ENCODE measurements at regions not wholly inside any gene's neighbourhood (a gene's known extent, or its start where the extent isn't known, plus 50 kb on each side); places are given as distances from the start of the nearest gene placed in this dataset.

DNA sequence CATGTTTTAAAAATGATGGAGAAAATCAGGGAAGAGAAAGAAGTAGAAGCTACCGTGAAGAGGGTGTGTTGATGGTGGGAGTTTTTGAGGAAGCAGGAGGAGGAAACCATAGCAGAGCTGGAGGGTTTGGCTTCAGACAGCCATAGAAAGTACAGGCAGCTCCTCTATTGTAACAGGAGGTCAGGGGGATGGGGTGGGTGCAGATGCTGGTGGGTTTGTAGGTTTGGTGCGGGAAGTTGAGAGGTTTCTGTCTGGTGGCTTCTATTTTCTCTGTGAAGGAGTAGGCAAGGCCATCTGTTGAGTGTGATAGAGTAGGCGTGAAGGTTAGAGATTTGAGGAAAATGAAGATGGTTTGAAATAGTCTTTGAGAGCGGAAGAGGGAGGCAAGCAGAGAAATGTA lies 97.7 kb upstream of the TBC1D5 start:
- ChIA-PET CTCF (interaction anchor here (0.9 to 3.3 kb wide), 15 partner anchors 8 to 1239 kb away, joined by 3 to 44 read pairs (median 13); no protein-coding TSS in a partner anchor), POLR2A (no interaction called here)
- Mint-ChIP-seq H3K36me3 (ENCODE audit: low read depth) (no peaks in the 10 kb centered on the region), H3K4me3 (no peak overlapping the region), H3K9me3 (ENCODE audit: insufficient read depth) (no peaks in the 10 kb centered on the region), H3K27me3 (ENCODE audit: low read depth) (peaks cover 6% of the 10 kb centered on the region), H3K27ac (no peak overlapping the region), H3K4me1 (ENCODE audit: low read depth) (no peaks in the 10 kb centered on the region)
- ATAC-seq (no peak), DNase-seq (no peak)

DNA sequence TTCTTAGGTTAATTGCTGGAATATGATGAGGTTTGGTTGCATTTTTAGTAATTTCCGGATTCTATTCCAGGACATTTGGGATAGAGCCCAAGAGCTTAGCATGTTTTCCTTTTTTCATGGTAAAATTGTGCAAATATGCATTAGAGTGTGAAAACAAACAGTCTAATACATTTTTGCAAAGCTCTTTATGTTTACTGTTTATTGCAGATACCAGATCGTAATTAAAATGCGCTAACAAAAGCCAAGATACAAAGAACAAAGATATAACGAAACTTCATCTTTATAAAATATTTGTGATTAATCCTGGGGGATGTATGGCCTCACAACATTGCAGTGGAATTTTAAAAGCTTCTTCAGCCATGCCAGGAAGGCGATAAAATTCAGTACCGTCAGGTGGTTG lies 94.5 kb upstream of the TBC1D5 start:
- ATAC-seq (no peak), DNase-seq (no peak)
- H3K27me3 Mint-ChIP-seq (ENCODE audit: low read depth), result peaks cover 17% of the 10 kb centered on the region
- CTCF ChIA-PET, result no interaction called here
- H3K27ac Mint-ChIP-seq, result no peak overlapping the region
- no peaks in the 10 kb centered on the region for H3K4me1 Mint-ChIP-seq (ENCODE audit: low read depth)
- H3K36me3 Mint-ChIP-seq (ENCODE audit: low read depth), result no peaks in the 10 kb centered on the region
- POLR2A ChIA-PET, result no interaction called here
- H3K4me3 Mint-ChIP-seq, result no peak overlapping the region
- H3K9me3 Mint-ChIP-seq (ENCODE audit: insufficient read depth), result no peaks in the 10 kb centered on the region

DNA sequence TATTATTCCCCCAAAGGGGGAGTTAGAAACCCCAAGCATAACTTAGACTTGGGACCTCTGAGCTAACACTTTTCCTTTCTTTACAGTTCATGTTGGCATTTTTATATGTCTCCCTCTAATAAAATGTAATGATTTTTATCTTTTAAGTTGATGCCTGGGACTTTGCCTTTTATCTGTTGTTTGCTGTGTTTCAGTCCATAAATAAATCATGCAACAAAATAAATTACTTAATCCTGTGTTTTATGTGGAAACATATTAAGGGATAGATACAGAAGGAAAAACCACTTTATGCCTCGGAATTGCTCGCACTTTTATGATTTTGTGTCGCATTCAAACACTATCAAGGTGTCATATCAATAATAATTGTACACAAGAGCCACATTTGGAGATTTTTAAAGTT lies 93.7 kb upstream of the TBC1D5 start:
- no peak for DNase-seq
- ATAC-seq, result no peak
- H3K27ac Mint-ChIP-seq, result no peak overlapping the region
- no peaks in the 10 kb centered on the region for H3K4me1 Mint-ChIP-seq (ENCODE audit: low read depth)
- CTCF ChIA-PET, result no interaction called here
- peaks cover 18% of the 10 kb centered on the region for H3K27me3 Mint-ChIP-seq (ENCODE audit: low read depth)
- H3K9me3 Mint-ChIP-seq (ENCODE audit: insufficient read depth), result no peaks in the 10 kb centered on the region
- no peaks in the 10 kb centered on the region for H3K36me3 Mint-ChIP-seq (ENCODE audit: low read depth)
- H3K4me3 Mint-ChIP-seq, result no peak overlapping the region
- POLR2A ChIA-PET, result no interaction called here

DNA sequence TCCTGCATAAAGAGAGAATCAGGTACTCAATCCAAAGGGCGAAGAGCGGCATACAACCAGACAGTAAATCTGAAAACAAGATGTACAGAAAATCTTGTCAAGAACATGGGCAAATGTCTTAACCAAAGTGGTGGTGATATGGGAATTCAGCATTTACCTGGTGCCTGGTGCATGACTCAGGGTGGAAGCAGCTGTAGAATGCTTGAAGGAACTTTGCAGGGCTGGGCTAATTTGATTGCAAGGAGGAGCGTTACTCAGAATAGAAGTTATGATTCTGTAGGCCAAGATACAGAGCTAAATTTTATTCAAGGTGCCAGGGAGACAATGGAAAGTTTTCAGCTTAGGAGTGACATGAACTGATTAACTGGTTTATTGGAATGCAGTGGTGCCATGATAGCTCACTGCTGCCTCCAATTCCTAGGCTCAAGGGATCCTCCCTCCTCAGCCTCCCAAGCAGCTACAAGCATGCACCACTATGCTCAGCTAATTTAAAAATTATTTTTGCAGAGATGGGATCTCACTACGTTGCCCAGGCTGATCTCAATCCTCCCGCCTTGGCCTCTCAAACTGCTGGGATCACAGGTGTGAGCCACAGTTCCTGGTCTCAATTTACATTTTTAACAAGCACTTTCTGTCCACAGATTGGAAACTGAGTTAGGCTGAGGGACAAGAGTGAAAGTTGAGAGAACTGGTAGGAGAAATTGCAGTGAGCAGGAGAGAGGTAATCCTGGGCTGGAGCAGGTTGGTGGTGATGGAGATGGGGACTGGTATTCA lies 91.5 kb upstream of the TBC1D5 start:
- Mint-ChIP-seq H3K27ac (no peak overlapping the region), H3K9me3 (ENCODE audit: insufficient read depth) (no peaks in the 10 kb centered on the region), H3K4me1 (ENCODE audit: low read depth) (no peaks in the 10 kb centered on the region), H3K36me3 (ENCODE audit: low read depth) (no peaks in the 10 kb centered on the region), H3K27me3 (ENCODE audit: low read depth) (peaks cover 18% of the 10 kb centered on the region), H3K4me3 (no peak overlapping the region)
- DNase-seq, result no peak
- ChIA-PET CTCF (interaction anchor here (3.9 kb wide), 1 partner anchor 7 kb away, joined by 32 read pairs; no protein-coding TSS in a partner anchor), POLR2A (no interaction called here)
- ATAC-seq, result no peak

DNA sequence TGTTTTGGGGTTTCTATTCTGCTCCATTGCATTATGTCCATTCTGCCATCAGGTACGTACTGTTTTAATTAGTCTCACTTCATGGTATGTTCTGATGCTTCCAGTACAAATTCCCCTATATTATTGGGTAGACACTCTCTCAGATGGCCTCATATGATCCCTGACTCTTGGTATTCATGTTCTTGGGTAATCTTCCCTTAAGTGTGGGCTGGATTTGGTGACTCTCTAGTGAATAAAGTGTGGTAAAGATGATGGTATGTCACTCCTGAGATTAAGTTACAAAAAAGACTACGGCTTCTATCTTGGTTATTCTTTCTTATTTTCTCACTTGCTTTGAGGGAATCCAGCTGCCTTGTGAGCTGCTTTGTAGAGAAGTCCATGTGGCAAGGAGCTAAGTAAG lies 89.6 kb upstream of the TBC1D5 start:
- DNase-seq (no peak), ATAC-seq (no peak)
- Mint-ChIP-seq H3K9me3 (ENCODE audit: insufficient read depth) (no peaks in the 10 kb centered on the region), H3K4me1 (ENCODE audit: low read depth) (no peaks in the 10 kb centered on the region), H3K36me3 (ENCODE audit: low read depth) (no peaks in the 10 kb centered on the region), H3K27me3 (ENCODE audit: low read depth) (peaks cover 16% of the 10 kb centered on the region), H3K27ac (no peak overlapping the region), H3K4me3 (no peak overlapping the region)
- ChIA-PET POLR2A (no interaction called here), CTCF (interaction anchor here (0.6 to 3.9 kb wide), 2 partner anchors 9 to 116 kb away, joined by 3 to 32 read pairs; no protein-coding TSS in a partner anchor)

DNA sequence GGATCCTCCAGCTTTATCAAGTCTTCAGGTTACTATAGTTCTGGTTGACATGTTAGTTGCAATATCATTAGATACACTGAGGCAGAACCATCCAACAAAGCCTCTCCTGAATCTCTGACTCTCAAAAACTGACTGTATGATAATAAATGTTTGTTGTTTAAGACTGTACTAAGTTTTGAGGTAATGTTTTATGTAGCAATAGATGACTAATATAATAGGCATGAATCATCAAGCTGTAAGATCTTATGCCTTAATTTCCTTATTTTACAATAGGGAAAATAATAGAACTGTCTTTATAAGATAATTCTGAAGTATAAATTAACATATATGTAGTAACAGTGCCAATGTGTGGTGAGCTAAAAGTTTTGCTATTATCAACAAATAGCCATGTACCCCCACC lies 88.9 kb upstream of the TBC1D5 start:
- Mint-ChIP-seq H3K36me3 (ENCODE audit: low read depth) (no peaks in the 10 kb centered on the region), H3K4me1 (ENCODE audit: low read depth) (no peaks in the 10 kb centered on the region), H3K27ac (no peak overlapping the region), H3K4me3 (no peak overlapping the region), H3K27me3 (ENCODE audit: low read depth) (peaks cover 23% of the 10 kb centered on the region), H3K9me3 (ENCODE audit: insufficient read depth) (no peaks in the 10 kb centered on the region)
- ChIA-PET CTCF (interaction anchor here (3.9 kb wide), 1 partner anchor 10 kb away, joined by 32 read pairs; no protein-coding TSS in a partner anchor), POLR2A (no interaction called here)
- ATAC-seq, result no peak
- DNase-seq, result no peak

DNA sequence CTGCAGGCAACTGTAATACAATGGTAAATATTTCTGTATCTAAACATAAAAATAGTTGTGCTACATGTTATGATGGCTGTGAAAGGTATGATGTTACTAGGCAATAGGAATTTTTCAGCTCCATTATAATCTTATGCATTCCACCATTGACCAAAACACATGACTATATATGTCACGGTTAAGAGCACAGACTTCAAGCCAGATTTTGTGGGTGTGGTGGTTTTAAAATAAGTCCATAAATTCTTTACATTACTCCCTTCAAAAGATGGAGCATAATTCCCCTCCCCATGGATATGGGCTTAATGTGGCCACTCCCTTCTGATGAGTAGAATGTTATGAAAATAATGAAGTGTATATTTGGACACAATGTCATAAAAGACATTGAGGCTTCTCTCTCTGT lies 88.4 kb upstream of the TBC1D5 start:
- ChIA-PET POLR2A (no interaction called here), CTCF (interaction anchor here (3.9 kb wide), 1 partner anchor 10 kb away, joined by 32 read pairs; no protein-coding TSS in a partner anchor)
- H3K4me1 Mint-ChIP-seq (ENCODE audit: low read depth), result no peaks in the 10 kb centered on the region
- no peaks in the 10 kb centered on the region for H3K36me3 Mint-ChIP-seq (ENCODE audit: low read depth)
- H3K9me3 Mint-ChIP-seq (ENCODE audit: insufficient read depth), result no peaks in the 10 kb centered on the region
- no peak for ATAC-seq
- H3K27ac Mint-ChIP-seq, result no peak overlapping the region
- no peak overlapping the region for H3K4me3 Mint-ChIP-seq
- H3K27me3 Mint-ChIP-seq (ENCODE audit: low read depth), result peaks cover 24% of the 10 kb centered on the region
- DNase-seq, result no peak

DNA sequence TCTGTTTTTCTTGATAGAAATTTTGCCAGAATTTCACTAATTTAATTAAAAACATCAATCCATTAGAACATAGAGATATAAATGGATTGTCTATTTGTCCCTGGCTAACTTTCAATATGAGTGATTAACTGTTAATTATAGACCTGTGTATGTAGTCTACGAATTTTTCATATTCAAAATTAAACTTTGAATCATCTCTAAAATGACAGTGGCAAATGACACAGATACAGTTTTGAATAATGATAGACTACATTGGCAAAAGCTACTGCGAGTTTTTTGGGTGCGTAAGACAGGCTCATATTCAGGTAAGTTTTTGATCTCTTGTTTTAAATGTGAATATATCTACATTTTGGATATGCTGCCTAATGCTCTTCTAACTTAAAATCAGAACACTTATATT lies 86.0 kb upstream of the TBC1D5 start:
- Mint-ChIP-seq H3K27ac (no peak overlapping the region), H3K36me3 (ENCODE audit: low read depth) (no peaks in the 10 kb centered on the region), H3K4me1 (ENCODE audit: low read depth) (no peaks in the 10 kb centered on the region), H3K4me3 (no peak overlapping the region), H3K9me3 (ENCODE audit: insufficient read depth) (no peaks in the 10 kb centered on the region), H3K27me3 (ENCODE audit: low read depth) (peaks cover 25% of the 10 kb centered on the region)
- CTCF ChIA-PET, result interaction anchor here (0.7 kb wide), 1 partner anchor 13 kb away, joined by 3 read pairs; no protein-coding TSS in a partner anchor
- no peak for DNase-seq
- no peak for ATAC-seq
- POLR2A ChIA-PET, result no interaction called here

DNA sequence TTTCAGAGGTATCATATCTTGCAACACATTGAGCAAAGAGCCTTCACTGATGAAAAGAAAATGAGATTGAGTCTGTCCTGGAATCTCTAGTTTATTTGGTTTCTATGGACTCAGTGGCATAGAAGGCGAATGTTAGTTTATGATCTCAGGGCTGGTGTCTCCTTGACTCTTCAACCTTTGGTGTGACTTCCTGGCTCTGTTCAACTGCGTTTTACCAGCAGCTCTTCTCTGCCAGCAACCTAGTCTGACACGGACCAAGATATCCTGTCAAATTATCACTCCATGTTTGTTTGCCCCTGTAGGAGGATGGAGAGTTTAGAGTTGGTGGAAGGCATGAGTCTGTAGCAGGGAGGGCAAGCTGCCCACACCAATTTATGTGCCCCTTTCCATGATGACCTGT lies 82.9 kb upstream of the TBC1D5 start:
- no peak overlapping the region for H3K27ac Mint-ChIP-seq
- ATAC-seq, result no peak
- no peak for DNase-seq
- no peak overlapping the region for H3K4me3 Mint-ChIP-seq
- ChIA-PET CTCF (interaction anchor here (2.5 kb wide), 1 partner anchor 16 kb away, joined by 16 read pairs; no protein-coding TSS in a partner anchor), POLR2A (no interaction called here)
- H3K4me1 Mint-ChIP-seq (ENCODE audit: low read depth), result no peaks in the 10 kb centered on the region
- no peaks in the 10 kb centered on the region for H3K9me3 Mint-ChIP-seq (ENCODE audit: insufficient read depth)
- peaks cover 29% of the 10 kb centered on the region for H3K27me3 Mint-ChIP-seq (ENCODE audit: low read depth)
- no peaks in the 10 kb centered on the region for H3K36me3 Mint-ChIP-seq (ENCODE audit: low read depth)

DNA sequence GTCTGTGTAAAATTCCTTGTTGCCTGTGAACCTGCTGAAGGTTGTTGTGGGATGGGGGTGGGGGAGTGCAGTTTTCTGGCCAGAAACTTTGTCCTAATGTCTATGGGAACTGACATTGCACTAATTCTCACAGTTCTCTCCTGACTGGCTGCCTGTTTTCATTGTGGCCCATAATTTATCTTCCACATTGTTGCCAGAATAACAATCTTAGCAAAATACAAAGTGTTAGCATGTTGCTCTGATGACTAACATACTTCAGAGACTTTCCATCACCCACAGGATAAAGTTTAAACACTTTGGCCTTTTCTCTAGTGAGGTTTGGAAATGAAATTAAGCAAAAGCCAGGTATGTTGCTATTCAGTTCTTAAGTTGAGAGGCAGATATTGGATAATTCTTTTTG lies 81.4 kb upstream of the TBC1D5 start:
- ChIA-PET CTCF (no interaction called here), POLR2A (no interaction called here)
- Mint-ChIP-seq H3K4me1 (ENCODE audit: low read depth) (no peaks in the 10 kb centered on the region), H3K36me3 (ENCODE audit: low read depth) (no peaks in the 10 kb centered on the region), H3K4me3 (no peak overlapping the region), H3K27me3 (ENCODE audit: low read depth) (peaks cover 33% of the 10 kb centered on the region), H3K27ac (no peak overlapping the region), H3K9me3 (ENCODE audit: insufficient read depth) (no peaks in the 10 kb centered on the region)
- no peak for DNase-seq
- ATAC-seq, result no peak

DNA sequence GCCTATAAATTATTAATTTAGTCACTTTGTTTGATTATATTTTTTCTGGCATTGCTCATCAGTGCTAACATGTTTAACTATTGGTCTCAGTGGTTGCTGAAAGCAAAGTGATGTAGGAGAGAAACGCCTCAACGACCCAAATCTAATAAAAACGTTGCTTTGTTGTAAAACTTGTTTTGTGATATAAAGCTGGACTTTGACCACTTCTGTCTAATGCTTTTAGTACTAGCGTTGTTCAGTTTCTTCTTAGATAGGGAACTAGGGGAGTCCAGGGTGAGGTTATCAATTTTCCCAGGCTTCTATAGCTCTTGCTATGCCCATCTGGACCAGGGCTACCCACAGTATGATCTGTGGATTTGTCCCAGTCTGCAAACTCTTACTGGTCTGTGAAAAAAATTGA lies 80.6 kb upstream of the TBC1D5 start:
- H3K27ac Mint-ChIP-seq, result no peak overlapping the region
- H3K4me3 Mint-ChIP-seq, result no peak overlapping the region
- peaks cover 33% of the 10 kb centered on the region for H3K27me3 Mint-ChIP-seq (ENCODE audit: low read depth)
- POLR2A ChIA-PET, result no interaction called here
- no peak for DNase-seq
- no peaks in the 10 kb centered on the region for H3K4me1 Mint-ChIP-seq (ENCODE audit: low read depth)
- no peaks in the 10 kb centered on the region for H3K36me3 Mint-ChIP-seq (ENCODE audit: low read depth)
- no peak for ATAC-seq
- CTCF ChIA-PET, result no interaction called here
- no peaks in the 10 kb centered on the region for H3K9me3 Mint-ChIP-seq (ENCODE audit: insufficient read depth)

DNA sequence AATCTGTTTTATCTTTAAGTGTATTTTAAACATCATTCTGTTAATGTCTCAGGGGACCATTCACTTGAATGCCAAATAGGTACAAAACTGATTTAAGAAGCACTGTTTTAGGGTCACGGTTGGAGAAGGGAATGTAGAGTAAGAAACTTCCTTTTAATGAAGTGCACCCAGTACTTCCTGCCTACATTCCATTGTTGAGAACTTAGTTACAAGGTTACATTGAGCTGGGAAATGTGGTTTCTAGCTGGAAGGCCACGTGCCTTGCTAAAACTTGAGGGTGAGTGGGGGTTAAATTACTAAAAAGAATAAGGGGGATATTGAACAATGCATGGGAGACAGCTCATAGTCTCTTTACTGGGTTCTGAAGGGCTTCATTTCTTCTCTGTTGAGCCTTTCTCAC lies 78.3 kb upstream of the TBC1D5 start:
- CTCF ChIA-PET, result interaction anchor here (1.1 kb wide), 1 partner anchor 20 kb away, joined by 4 read pairs; no protein-coding TSS in a partner anchor
- H3K27me3 Mint-ChIP-seq (ENCODE audit: low read depth), result peaks cover 21% of the 10 kb centered on the region

More for the DNA sequence above, 78.3 kb upstream of the TBC1D5 start:
- Mint-ChIP-seq H3K27ac (no peak overlapping the region), H3K36me3 (ENCODE audit: low read depth) (no peaks in the 10 kb centered on the region), H3K9me3 (ENCODE audit: insufficient read depth) (no peaks in the 10 kb centered on the region), H3K4me1 (ENCODE audit: low read depth) (no peaks in the 10 kb centered on the region), H3K4me3 (no peak overlapping the region)
- no peak for ATAC-seq
- no peak for DNase-seq
- POLR2A ChIA-PET, result no interaction called here
